T-helper 17 cell (primary cell): ENCODE measurements at regions not wholly inside any gene's neighbourhood (a gene's known extent, or its start where the extent isn't known, plus 50 kb on each side); places are given as distances from the start of the nearest gene placed in this dataset.

Source experiments
- ATAC-seq: fragments of 150-1000 bp; cut with Tn5 transposase; 2 replicates; pipeline ENCODE4 v1.10.0; 2021; ENCODE audit warnings: mild to moderate bottlenecking, moderate library complexity
- DNase-seq, 3 donors: peaks; one replicate each; pipeline versions ENCODE4 v3.0.0 to v3.0.0-alpha.2; 2020 to 2021
- H3K9me3 ChIP-seq: one replicate; pipeline ENCODE4 v1.7.0; 2013; ENCODE audit warnings: low read length, mild to moderate bottlenecking; ENCODE audit not compliant: control insufficient read depth, poor library complexity, severe bottlenecking
- H3K27ac Mint-ChIP-seq: one replicate; pipeline ENCODE4 v1.8.0; 2022; ENCODE audit warnings: mild to moderate bottlenecking, moderate library complexity, mixed read lengths
- H3K27me3 Mint-ChIP-seq: one replicate; pipeline ENCODE4 v1.8.0; 2022; ENCODE audit warnings: mixed read lengths
- H3K36me3 Mint-ChIP-seq: one replicate; pipeline ENCODE4 v1.8.0; 2022; ENCODE audit warnings: low read depth, mixed read lengths
- H3K4me1 Mint-ChIP-seq: one replicate; pipeline ENCODE4 v1.8.0; 2022; ENCODE audit warnings: mild to moderate bottlenecking, mixed read lengths
- H3K4me3 Mint-ChIP-seq: one replicate; pipeline ENCODE4 v1.8.0; 2022; ENCODE audit warnings: mild to moderate bottlenecking, moderate library complexity, mixed read lengths

GRCh38 chrX:94524867-94525266, 850.9 kb downstream of the FAM133A start:
- Mint-ChIP-seq H3K4me1 (no peaks in the 10 kb centered on the region), H3K36me3 (no peaks in the 10 kb centered on the region), H3K27ac (no peak overlapping the region), H3K4me3 (no peak overlapping the region), H3K27me3 (no peaks in the 10 kb centered on the region)
- ATAC-seq (no peak), DNase-seq (no peak)
- peaks cover 3% of the 10 kb centered on the region for H3K9me3 ChIP-seq

GRCh38 chrX:94545722-94546121, 871.7 kb downstream of the FAM133A start:
- no peaks in the 10 kb centered on the region for H3K27me3 Mint-ChIP-seq
- H3K4me1 Mint-ChIP-seq = no peaks in the 10 kb centered on the region
- H3K36me3 Mint-ChIP-seq = no peaks in the 10 kb centered on the region
- no peak for DNase-seq
- H3K9me3 ChIP-seq = no peaks in the 10 kb centered on the region
- H3K27ac Mint-ChIP-seq = no peak overlapping the region
- no peak overlapping the region for H3K4me3 Mint-ChIP-seq
- ATAC-seq = no peak

GRCh38 chrX:94551831-94552230, 877.8 kb downstream of the FAM133A start:
- Mint-ChIP-seq H3K4me1 (no peaks in the 10 kb centered on the region), H3K4me3 (no peak overlapping the region), H3K27ac (no peak overlapping the region), H3K27me3 (no peaks in the 10 kb centered on the region), H3K36me3 (no peaks in the 10 kb centered on the region)
- DNase-seq (no peak), ATAC-seq (no peak)
- H3K9me3 ChIP-seq = no peaks in the 10 kb centered on the region

- Mint-ChIP-seq H3K27ac (no peak overlapping the region), H3K4me1 (no peaks in the 10 kb centered on the region), H3K4me3 (no peak overlapping the region), H3K27me3 (no peaks in the 10 kb centered on the region), H3K36me3 (no peaks in the 10 kb centered on the region)
- no peak for DNase-seq
- H3K9me3 ChIP-seq = no peaks in the 10 kb centered on the region
- no peak for ATAC-seq
Measured at GRCh38 chrX:94560930-94561329, 886.9 kb downstream of the FAM133A start.

- H3K9me3 ChIP-seq = no peaks in the 10 kb centered on the region
- Mint-ChIP-seq H3K27me3 (no peaks in the 10 kb centered on the region), H3K4me3 (no peak overlapping the region), H3K27ac (no peak overlapping the region), H3K4me1 (no peaks in the 10 kb centered on the region), H3K36me3 (no peaks in the 10 kb centered on the region)
- ATAC-seq (no peak), DNase-seq (no peak)
Measured at GRCh38 chrX:94576367-94577004, 902.5 kb downstream of the FAM133A start.

- Mint-ChIP-seq H3K27me3 (no peaks in the 10 kb centered on the region), H3K27ac (no peak overlapping the region), H3K36me3 (no peaks in the 10 kb centered on the region), H3K4me3 (no peak overlapping the region), H3K4me1 (no peaks in the 10 kb centered on the region)
- DNase-seq (no peak), ATAC-seq (no peak)
- H3K9me3 ChIP-seq = no peaks in the 10 kb centered on the region
Measured at GRCh38 chrX:94600077-94600476, 926.1 kb downstream of the FAM133A start.

GRCh38 chrX:94612140-94612539, 938.1 kb downstream of the FAM133A start:
- H3K36me3 Mint-ChIP-seq = no peaks in the 10 kb centered on the region
- no peak for ATAC-seq
- H3K27ac Mint-ChIP-seq = no peak overlapping the region
- no peak for DNase-seq
- H3K4me3 Mint-ChIP-seq = no peak overlapping the region
- H3K27me3 Mint-ChIP-seq = no peaks in the 10 kb centered on the region
- H3K4me1 Mint-ChIP-seq = no peaks in the 10 kb centered on the region
- H3K9me3 ChIP-seq = no peaks in the 10 kb centered on the region

GRCh38 chrX:94633237-94633636, 959.2 kb downstream of the FAM133A start:
- H3K9me3 ChIP-seq = no peaks in the 10 kb centered on the region
- no peak overlapping the region for H3K27ac Mint-ChIP-seq
- no peaks in the 10 kb centered on the region for H3K36me3 Mint-ChIP-seq
- DNase-seq (no peak), ATAC-seq (no peak)
- H3K4me3 Mint-ChIP-seq = no peak overlapping the region
- no peaks in the 10 kb centered on the region for H3K27me3 Mint-ChIP-seq
- no peaks in the 10 kb centered on the region for H3K4me1 Mint-ChIP-seq

- DNase-seq = no peak
- H3K27me3 Mint-ChIP-seq = no peaks in the 10 kb centered on the region
- no peaks in the 10 kb centered on the region for H3K36me3 Mint-ChIP-seq
- H3K4me3 Mint-ChIP-seq = no peak overlapping the region
- no peak for ATAC-seq
- no peak overlapping the region for H3K27ac Mint-ChIP-seq
- no peaks in the 10 kb centered on the region for H3K4me1 Mint-ChIP-seq
- H3K9me3 ChIP-seq = no peaks in the 10 kb centered on the region
Measured at GRCh38 chrX:94635003-94635402, 961.0 kb downstream of the FAM133A start.

- no peaks in the 10 kb centered on the region for H3K9me3 ChIP-seq
- no peaks in the 10 kb centered on the region for H3K27me3 Mint-ChIP-seq
- no peak overlapping the region for H3K27ac Mint-ChIP-seq
- H3K36me3 Mint-ChIP-seq = no peaks in the 10 kb centered on the region
- ATAC-seq (no peak), DNase-seq (no peak)
- H3K4me3 Mint-ChIP-seq = no peak overlapping the region
- H3K4me1 Mint-ChIP-seq = no peaks in the 10 kb centered on the region
Measured at GRCh38 chrX:94645726-94646125, 971.7 kb downstream of the FAM133A start.

- ATAC-seq (no peak), DNase-seq (no peak)
- Mint-ChIP-seq H3K27ac (no peak overlapping the region), H3K36me3 (no peaks in the 10 kb centered on the region), H3K4me1 (no peaks in the 10 kb centered on the region), H3K4me3 (no peak overlapping the region), H3K27me3 (no peaks in the 10 kb centered on the region)
- no peaks in the 10 kb centered on the region for H3K9me3 ChIP-seq
Measured at GRCh38 chrX:94655180-94655579, 981.2 kb downstream of the FAM133A start.

- no peak for ATAC-seq
- H3K36me3 Mint-ChIP-seq = no peaks in the 10 kb centered on the region
- H3K4me1 Mint-ChIP-seq = no peaks in the 10 kb centered on the region
- H3K27ac Mint-ChIP-seq = no peak overlapping the region
- H3K9me3 ChIP-seq = no peaks in the 10 kb centered on the region
- DNase-seq = no peak
- no peaks in the 10 kb centered on the region for H3K27me3 Mint-ChIP-seq
- H3K4me3 Mint-ChIP-seq = no peak overlapping the region
Measured at GRCh38 chrX:94662689-94663088, 988.7 kb downstream of the FAM133A start.

- Mint-ChIP-seq H3K27ac (no peak overlapping the region), H3K4me3 (no peak overlapping the region), H3K36me3 (no peaks in the 10 kb centered on the region), H3K4me1 (no peaks in the 10 kb centered on the region), H3K27me3 (no peaks in the 10 kb centered on the region)
- no peak for DNase-seq
- ATAC-seq = no peak
- no peaks in the 10 kb centered on the region for H3K9me3 ChIP-seq
Measured at GRCh38 chrX:94676285-94676684, 1002.3 kb downstream of the FAM133A start.

- H3K36me3 Mint-ChIP-seq = no peaks in the 10 kb centered on the region
- no peaks in the 10 kb centered on the region for H3K4me1 Mint-ChIP-seq
- DNase-seq = no peak
- no peak for ATAC-seq
- H3K4me3 Mint-ChIP-seq = no peak overlapping the region
- H3K27ac Mint-ChIP-seq = no peak overlapping the region
- H3K9me3 ChIP-seq = no peaks in the 10 kb centered on the region
- H3K27me3 Mint-ChIP-seq = no peaks in the 10 kb centered on the region
Measured at GRCh38 chrX:94686071-94686470, 1012.1 kb downstream of the FAM133A start.
